HG02588 (cell line): ENCODE measurements at regions not wholly inside any gene's neighbourhood (a gene's known extent, or its start where the extent isn't known, plus 50 kb on each side); places are given as distances from the start of the nearest gene placed in this dataset.

ENCODE experiments used
- ATAC-seq: cut with Tn5 transposase; IDR thresholded peaks from one replicate; pipeline ENCODE4 v1.9.1; 2021; ENCODE audit warnings: mild to moderate bottlenecking, moderate library complexity; ENCODE audit not compliant: unreplicated experiment

DNA sequence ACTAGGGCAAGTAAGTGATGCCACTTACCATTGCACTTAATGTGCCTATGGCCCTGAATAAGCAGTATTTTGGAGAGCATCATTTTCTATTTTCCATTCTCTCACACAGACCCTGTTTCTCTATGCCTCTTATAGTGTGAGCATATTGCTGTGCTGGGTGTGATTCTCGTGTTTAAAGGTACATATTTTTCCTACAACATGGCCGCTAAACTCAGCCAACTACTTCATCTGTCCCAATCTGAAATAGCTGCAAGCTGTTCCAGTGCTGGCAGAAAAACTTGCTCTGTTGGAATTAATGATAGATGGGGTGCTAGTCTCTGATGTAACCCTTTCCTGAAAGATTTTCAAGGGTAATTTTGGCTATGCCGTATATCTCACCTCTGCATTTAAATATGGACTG lies 97.5 kb downstream of the ZNF326 start:
- ATAC-seq, result no peak
